Upper lobe of right lung (tissue), 1 donor: ENCODE measurements at regions not wholly inside any gene's neighbourhood (a gene's known extent, or its start where the extent isn't known, plus 50 kb on each side); places are given as distances from the start of the nearest gene placed in this dataset.

Experiments
- ATAC-seq: fragments of 200-7000 bp; cut with Tn5 transposase; one replicate; pipeline ENCODE4 v1.9.1; 2020; ENCODE audit warnings: mild to moderate bottlenecking, moderate library complexity
- DNase-seq: peaks from one replicate; pipeline ENCODE4 v3.0.0-alpha.2; 2020
- H3K27ac ChIP-seq: fragments of 200-600 bp; one replicate; pipeline ENCODE4 v1.8.0; 2022
- H3K27me3 ChIP-seq: fragments of 200-600 bp; one replicate; pipeline ENCODE4 v1.8.0; 2022; ENCODE audit warnings: mild to moderate bottlenecking
- H3K36me3 ChIP-seq: fragments of 200-600 bp; one replicate; pipeline ENCODE4 v1.8.0; 2022
- H3K4me1 ChIP-seq: fragments of 200-600 bp; one replicate; pipeline ENCODE4 v1.8.0; 2022
- H3K4me3 ChIP-seq: fragments of 200-600 bp; one replicate; pipeline ENCODE4 v1.8.0; 2022; ENCODE audit warnings: mild to moderate bottlenecking
- H3K9me3 ChIP-seq: fragments of 200-600 bp; one replicate; pipeline ENCODE4 v1.8.0; 2022
- CTCF ChIP-seq: fragments of 200-600 bp; IDR thresholded peaks from one replicate; pipeline ENCODE4 v1.8.0; 2022; ENCODE audit warnings: antibody characterized with exemption
- intact Hi-C: fragments of 100-400 bp; cut with DNase I; formaldehyde crosslinking; loops from one replicate; pipeline ENCODE4 v1.11.0; 2022
- donor health status: DM: no; HTN: yes; CAD: no; lungs with severe emphysema.

- intact Hi-C loops = no loop called here
- TF ChIP-seq CTCF = no peak
- Histone ChIP-seq H3K27me3 (no peaks in the 10 kb centered on the region), H3K4me1 (no peaks in the 10 kb centered on the region), H3K9me3 (no peaks in the 10 kb centered on the region), H3K27ac (no peak overlapping the region), H3K36me3 (no peaks in the 10 kb centered on the region), H3K4me3 (no peak overlapping the region)
- DNase-seq (no peak), ATAC-seq (no peak)
Observed at GRCh38 chr16:17780181-17780580, 309.4 kb upstream of the XYLT1 start.

- H3K4me1 ChIP-seq = no peaks in the 10 kb centered on the region
Observed at GRCh38 chr16:17777408-17777863, 306.7 kb upstream of the XYLT1 start.

GRCh38 chr16:17776888-17777287 lies 306.1 kb upstream of the XYLT1 start:
- no peak for TF ChIP-seq CTCF
- DNase-seq (no peak), ATAC-seq (no peak)
- no peaks in the 10 kb centered on the region for H3K27me3 ChIP-seq
- H3K27ac ChIP-seq = no peak overlapping the region
- intact Hi-C loops = no loop called here
- no peaks in the 10 kb centered on the region for H3K9me3 ChIP-seq
- no peak overlapping the region for H3K4me3 ChIP-seq
- no peaks in the 10 kb centered on the region for H3K4me1 ChIP-seq
- no peaks in the 10 kb centered on the region for H3K36me3 ChIP-seq

More at GRCh38 chr16:17777408-17777863, 306.7 kb upstream of the XYLT1 start:
- Histone ChIP-seq H3K36me3 (no peaks in the 10 kb centered on the region), H3K27me3 (no peaks in the 10 kb centered on the region), H3K27ac (no peak overlapping the region), H3K9me3 (no peaks in the 10 kb centered on the region), H3K4me3 (no peak overlapping the region)
- no peak for ATAC-seq
- no peak for TF ChIP-seq CTCF
- intact Hi-C loops = no loop called here
- DNase-seq = no peak

- H3K27me3 ChIP-seq = no peaks in the 10 kb centered on the region
- no peaks in the 10 kb centered on the region for H3K9me3 ChIP-seq
- TF ChIP-seq CTCF = no peak
- H3K27ac ChIP-seq = no peak overlapping the region
- ATAC-seq (no peak), DNase-seq (no peak)
- no peaks in the 10 kb centered on the region for H3K4me1 ChIP-seq
- H3K36me3 ChIP-seq = no peaks in the 10 kb centered on the region
- no peak overlapping the region for H3K4me3 ChIP-seq
- intact Hi-C loops = no loop called here
Observed at GRCh38 chr16:17776465-17776864, 305.7 kb upstream of the XYLT1 start.

GRCh38 chr16:17775061-17775460 lies 304.3 kb upstream of the XYLT1 start:
- intact Hi-C loops = no loop called here
- Histone ChIP-seq H3K4me1 (no peaks in the 10 kb centered on the region), H3K27me3 (no peaks in the 10 kb centered on the region), H3K36me3 (no peaks in the 10 kb centered on the region), H3K4me3 (no peak overlapping the region), H3K9me3 (no peaks in the 10 kb centered on the region), H3K27ac (no peak overlapping the region)
- TF ChIP-seq CTCF = no peak
- DNase-seq (no peak), ATAC-seq (no peak)

- H3K36me3 ChIP-seq = no peaks in the 10 kb centered on the region
- intact Hi-C loops = no loop called here
- no peak for TF ChIP-seq CTCF
- no peaks in the 10 kb centered on the region for H3K9me3 ChIP-seq
- DNase-seq (no peak), ATAC-seq (no peak)
- no peaks in the 10 kb centered on the region for H3K4me1 ChIP-seq
- no peak overlapping the region for H3K27ac ChIP-seq
- H3K4me3 ChIP-seq = no peak overlapping the region
- no peaks in the 10 kb centered on the region for H3K27me3 ChIP-seq
Observed at GRCh38 chr16:17773698-17774101, 302.9 kb upstream of the XYLT1 start.
